GM19238 (cell line): ENCODE measurements at regions not wholly inside any gene's neighbourhood (a gene's known extent, or its start where the extent isn't known, plus 50 kb on each side); places are given as distances from the start of the nearest gene placed in this dataset.
"Not testable (repeated sequence)": the region's sequence is repeated elsewhere in the genome, so short reads cannot be mapped to it uniquely, and the experiment has no call there.

Experiments
- DNase-seq: peaks from one replicate; pipeline ENCODE4 v3.0.0; 2011; ENCODE audit warnings: low spot score; ENCODE audit not compliant: insufficient read length

DNA sequence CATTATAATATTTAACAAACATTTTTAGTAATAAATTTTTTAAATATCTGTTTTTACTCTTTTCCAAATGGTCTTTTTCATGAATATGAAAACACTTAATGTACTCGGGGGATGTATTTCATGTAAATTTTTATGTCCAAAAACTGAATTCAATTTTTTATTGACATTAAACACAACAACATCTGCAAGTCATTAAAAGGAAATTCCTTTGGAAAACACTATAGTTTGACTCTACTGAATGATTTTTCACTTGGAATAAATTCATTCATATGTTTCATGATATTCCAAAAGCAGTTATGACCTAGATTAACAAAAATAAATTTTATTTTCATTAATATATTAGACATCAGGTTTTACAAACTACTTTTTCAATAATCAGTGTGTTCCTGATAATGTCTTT lies 239.8 kb upstream of the AGTR1 start:
- no peak for DNase-seq

DNA sequence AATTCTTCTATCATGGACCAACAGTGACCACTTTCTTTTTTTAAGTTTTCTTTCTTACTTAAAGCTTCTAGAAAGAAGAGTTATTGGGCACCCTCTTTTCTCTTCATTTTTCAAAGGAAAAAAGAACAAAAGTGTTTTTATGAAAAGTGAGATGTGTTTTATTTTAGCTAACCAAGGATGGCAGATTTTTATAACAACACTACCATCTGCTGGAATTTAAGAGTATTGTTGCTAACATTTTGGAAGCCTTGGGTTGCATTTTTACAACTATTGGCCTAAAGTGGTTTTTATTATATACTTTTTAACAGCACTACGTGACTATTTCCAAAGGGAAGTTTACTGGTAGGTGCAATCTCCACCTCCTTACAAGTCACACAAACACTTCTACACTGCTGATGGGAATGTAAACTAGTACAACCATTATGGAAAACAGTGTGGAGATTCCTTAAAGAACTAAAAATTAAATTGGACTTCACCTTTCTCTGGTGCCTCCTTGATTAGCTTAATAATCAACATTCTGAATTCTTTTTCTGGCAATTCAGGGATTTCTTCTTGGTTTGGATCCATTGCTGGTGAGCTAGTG lies 237.7 kb upstream of the AGTR1 start:
- DNase-seq, result no peak

DNA sequence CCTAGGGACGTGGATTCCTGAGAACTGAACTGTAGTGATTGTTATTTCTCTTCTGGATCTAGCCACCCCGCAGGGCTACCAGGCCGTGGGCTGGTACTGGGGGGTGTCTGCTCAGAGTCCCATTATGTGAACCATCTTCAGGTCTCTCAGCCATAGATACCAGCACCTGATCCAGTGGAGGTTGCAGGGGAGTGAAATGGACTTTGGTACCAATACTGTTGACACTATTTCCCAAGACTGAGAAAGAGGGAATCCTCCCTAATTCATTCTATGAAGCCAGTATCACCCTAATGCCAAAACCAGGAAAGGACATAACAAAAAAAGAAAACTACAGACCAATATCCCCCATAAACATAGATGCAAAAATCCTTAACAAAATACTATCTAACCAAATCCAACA lies 237.0 kb upstream of the AGTR1 start:
- no peak for DNase-seq

DNA sequence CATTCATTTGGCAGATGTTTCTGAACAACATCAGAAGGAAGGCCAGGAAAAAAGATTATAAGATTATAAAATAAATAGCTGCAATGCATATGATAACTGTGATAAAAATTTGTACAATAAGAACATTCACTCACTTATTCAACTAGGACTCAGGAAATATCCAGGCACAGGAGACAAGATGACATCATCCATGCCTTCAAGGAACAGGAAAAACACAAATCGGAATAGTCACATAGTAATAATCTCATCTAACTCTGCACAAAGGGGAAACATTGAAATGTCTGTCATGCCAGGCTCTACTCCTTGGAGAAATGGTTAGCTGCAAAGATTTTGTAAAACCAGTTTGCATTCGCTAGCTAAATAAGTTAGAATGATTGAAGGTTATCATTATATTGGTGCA lies 233.5 kb upstream of the AGTR1 start:
- no peak for DNase-seq

DNA sequence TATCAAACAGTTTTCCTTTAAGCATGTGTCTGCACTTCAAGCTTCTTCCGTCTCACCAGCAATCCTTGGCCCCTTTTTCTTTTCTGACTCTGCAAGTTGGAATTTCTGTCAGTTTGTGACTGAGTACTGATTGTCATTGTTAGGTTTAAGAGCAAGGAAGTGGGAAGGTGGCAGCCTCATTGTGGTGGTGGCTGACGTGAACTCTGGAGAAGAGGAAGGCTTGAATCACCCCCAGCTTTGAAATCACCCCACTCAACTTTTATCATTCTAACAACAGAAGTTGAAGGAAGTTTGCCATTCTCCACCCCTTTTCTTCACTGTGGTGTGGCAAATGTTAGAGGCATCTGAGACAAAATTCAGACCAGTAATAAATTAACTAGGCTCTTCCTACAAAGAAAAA lies 231.6 kb upstream of the AGTR1 start:
- DNase-seq, result no peak

DNA sequence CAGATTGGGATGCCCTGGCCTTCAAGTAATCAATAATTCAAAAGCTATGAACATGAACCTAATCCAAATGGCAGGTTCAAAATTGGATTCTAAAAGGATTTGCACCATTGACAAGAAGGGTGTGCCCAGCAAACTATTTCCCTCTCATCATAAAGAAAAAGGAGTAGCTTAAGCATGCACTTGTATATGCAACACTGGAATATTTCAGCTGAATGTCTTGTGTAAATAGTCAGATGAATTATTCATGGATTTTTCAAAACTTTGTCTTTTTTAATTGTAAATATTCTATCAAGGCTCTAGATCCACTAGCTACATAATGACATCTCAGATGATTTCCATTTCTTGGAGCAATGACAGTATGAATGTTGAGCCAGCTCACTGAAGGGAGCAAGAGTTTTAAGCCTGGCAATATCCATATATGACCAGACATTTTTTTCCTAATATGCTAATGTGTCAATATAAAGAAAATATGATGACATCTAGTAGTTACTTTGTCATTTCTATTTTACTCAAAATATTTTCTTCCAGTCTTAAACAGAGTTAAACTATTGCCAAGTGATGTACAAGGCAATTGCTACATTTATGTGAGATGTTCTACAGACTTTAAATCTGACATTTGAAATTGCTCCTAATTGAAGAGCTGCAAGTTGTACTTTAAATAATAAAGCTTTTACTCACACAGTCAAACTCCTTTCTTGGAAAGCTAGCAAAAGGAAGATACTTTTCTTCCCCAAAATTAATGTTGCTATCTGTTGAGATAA lies 230.5 kb upstream of the AGTR1 start:
- DNase-seq, result no peak

DNA sequence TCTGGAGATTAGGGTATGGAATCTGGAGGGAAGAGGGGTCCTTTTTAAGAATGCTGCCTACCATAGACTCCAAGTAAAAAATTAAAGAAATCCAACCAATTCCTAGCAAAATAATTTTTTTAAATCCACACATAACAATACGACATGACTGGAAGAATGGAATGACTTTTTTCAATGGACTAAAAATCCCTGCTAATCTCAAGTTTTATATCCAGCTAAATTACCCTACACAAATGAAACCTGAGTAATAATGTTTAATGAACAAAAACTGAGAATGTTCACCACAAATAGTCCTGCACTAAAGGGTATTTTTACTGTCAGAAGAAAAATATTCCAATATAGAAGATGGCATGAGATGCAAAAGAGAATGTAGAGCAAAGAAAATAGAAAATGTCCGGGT lies 220.3 kb upstream of the AGTR1 start:
- DNase-seq, result no peak

DNA sequence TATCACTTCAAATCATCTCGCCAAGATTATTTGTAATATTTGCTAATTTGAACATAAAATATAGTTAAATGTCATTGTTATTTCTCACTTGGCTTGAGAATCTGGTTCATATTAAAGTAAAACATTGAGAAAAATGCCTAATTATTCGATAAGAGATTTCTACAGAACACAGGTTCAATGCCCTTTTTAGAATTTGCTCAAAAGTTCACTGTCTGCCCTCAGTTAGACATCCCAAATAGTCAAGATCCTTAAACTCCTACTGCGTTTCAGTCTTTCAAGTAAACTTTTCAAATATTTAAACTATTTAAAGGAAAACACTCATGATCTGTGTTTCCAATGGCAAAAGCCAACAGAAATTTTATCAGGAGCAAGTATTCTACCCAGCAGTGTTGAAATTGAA lies 204.1 kb upstream of the AGTR1 start:
- DNase-seq, result no peak

DNA sequence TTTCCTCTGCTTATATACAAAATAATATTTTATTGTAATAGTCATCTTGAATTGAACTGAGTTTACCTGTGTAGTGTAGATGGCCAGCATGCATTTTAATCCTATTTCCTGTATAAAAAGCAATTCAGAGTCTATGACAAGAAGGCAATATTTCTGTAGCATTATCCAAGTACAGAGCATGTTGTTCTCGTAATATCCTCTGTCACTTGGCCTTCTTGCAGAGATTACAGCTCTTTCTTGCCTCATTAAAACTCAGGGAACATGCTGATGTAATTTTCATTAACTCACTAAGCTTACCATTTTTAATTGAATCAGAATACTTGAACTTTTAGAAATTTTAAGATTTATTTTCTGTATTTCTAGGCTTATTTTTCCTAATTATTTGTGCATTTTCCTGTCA lies 203.3 kb upstream of the AGTR1 start:
- DNase-seq, result no peak

DNA sequence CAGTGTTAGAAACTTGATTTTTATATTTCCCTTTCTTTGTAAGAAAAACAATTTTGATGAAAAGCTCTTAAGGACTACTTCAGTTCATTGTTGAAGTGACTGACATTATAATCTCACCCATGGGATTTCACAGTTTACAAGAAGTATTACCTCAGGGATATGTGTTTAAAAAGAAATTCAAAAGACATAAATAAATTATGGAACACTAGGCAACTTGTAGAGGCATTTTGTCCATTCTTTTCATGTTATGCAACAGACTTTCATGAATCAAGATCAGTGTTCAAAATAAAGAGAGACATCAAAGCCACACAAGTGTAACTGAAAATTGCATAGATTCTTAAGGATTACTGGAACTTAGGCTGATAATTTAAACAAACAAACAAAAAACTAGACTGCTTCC lies 196.8 kb upstream of the AGTR1 start:
- no peak for DNase-seq

DNA sequence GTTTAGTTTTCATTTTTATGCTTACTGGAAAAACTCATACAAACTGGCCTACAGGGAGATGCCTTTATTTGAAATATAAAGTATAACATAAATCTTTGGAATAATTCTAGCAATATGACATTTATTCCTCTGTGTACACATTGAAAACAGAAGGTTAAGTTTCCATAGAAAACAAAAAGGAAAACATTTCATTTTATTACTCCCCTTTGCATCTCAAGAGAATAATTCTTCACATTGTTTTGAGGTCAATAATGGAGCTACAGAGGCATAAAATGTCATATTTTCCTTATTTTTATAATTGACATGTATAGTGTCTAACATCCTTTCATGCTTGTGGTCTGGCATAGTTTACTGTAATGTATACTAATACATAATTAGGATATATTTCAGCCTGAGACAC lies 187.6 kb upstream of the AGTR1 start:
- DNase-seq, result no peak

DNA sequence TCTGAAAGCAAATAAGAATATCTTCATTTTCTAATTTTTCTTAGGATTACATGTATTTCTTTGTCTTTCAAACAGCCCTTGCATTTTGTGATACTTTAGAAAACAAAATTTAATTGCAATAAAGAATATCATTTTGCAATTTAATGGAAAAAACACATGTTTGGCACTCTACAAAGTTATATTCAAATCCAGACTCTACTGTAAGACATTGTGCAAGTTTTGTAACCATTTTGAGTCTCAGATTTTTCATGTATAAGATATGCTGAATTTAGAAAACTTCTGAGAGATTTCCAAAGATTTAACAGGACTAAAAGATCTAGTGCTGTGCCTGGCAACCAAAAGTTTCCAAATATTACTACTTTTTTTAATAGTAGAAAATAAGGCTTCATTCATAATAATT lies 187.1 kb upstream of the AGTR1 start:
- DNase-seq, result no peak

DNA sequence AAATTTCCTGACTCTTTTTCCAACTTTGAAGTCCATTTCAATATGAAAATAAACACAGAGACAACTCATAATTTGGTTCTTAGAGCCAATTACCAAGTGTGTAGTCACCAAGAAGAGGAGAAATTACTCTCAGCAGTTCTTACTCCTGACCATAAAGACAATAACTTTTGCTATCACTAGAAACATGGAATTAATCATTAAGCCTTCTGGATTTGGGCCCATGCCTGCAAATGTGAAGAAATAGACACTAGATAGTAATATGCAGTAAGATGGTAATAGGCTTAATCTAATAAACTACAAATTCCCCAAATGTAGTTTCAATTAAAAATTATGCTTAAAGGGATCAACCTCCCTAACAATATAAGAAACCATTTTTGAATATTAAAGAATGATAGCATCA lies 185.1 kb upstream of the AGTR1 start:
- no peak for DNase-seq

DNA sequence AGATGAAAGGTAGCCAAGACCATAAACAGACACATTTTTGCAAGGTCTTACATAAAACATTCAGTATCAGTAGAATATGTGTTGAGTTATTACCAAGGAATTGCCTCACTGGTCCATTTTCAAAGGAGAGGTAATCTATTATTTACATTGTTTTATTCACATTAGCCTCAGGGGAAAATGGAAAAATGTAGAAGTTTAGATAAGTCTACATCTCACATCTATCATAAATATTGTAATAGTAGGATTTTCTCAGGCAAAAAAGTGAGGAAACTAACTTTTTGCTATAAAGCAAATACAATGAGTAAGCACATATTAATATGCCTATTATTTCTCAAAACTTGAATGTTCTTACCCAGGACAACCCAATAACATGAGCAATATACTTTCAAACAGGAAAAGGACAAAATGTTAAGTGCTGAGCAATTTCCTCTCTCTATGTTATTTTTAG lies 184.6 kb upstream of the AGTR1 start:
- no peak for DNase-seq

DNA sequence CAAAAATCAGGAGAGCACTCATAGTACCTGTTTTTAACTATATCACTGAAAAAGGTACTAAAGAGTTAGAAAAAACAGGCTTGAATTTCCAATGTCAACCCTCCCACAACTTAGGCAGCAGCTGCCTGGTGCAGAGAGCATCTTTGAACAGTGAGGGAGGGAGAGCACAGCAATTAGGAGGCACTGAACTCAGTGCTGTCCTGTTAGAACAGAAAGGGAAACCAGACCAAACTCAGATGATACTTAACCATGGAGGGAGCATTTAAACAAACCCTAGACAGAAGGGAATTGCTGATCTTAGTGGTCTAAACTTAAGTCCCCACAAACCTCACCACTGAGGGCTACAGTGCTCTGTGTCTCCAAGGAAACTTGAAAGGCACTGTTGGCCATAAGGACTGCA lies 179.2 kb upstream of the AGTR1 start:
- no peak for DNase-seq

DNA sequence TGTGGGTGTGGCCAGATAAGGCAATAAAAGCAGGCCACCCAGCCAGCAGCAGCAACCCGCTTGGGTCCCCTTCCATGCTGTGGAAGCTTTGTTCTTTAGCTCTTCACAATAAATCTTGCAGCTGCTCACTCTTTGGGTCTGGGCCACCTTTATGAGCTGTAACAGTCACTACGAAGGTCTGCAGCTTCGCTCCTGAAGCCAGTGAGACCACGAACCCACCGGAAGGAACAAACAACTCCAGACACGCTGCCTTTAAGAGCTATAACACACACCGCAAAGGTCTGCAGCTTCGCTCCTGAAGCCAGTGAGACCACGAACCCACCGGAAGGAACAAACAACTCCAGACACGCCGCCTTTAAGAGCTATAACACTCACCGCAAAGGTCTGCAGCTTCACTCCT lies 172.1 kb upstream of the AGTR1 start:
- DNase-seq, result not testable (repeated sequence)

DNA sequence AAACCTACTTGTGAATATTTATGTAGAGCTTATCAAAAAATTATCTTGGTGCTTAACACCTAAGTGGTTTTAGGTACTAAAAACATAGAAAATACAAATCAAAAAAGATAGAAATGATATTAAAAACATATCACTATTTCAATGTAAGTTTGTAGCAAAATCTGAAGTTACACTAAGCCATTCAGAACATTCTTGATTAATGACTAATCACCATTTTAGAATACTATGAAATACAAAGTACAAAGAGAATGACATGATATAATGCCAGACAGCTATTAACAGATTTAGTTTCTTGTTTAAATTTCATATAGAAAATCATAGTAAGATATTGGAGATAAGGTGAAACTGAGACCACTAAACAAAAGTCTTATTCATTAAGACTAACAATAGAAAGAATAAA lies 169.7 kb upstream of the AGTR1 start:
- no peak for DNase-seq

DNA sequence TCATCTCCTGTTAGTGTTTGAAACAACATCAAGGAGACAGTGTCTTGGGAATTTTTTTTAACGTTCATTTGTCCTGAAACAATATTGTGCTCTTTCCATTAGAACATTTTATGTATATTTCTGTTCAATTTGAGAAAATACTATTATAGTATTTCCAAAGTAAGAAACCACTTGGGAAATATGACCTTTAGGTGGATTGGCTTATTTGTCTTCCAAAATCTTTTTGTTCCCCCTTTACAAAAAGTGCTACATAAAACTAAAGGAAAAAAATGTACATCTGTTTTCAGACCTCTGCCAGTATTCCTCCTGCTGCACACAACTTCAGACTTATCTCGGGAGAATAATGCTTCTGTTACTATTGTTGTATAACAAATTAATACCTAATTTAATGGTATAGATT lies 165.9 kb upstream of the AGTR1 start:
- no peak for DNase-seq

DNA sequence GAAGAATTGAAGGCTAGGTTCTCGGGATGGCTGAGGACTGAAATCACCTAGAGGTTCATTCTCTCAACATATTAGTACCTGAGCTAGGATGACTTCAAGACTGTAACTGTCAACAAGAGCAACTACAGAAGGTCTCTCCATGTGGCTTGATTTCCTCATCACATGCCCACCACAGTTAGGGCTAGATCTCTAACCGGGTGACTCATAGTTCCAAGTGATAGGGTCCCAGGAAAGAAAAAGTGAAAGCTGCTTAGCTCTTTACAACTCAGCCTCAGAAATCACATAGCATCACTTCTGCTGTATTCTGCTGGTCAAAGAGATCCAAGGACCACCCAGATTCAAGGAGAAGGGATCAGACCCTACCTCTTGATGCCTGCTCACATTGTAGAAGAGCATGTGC lies 165.4 kb upstream of the AGTR1 start:
- no peak for DNase-seq

DNA sequence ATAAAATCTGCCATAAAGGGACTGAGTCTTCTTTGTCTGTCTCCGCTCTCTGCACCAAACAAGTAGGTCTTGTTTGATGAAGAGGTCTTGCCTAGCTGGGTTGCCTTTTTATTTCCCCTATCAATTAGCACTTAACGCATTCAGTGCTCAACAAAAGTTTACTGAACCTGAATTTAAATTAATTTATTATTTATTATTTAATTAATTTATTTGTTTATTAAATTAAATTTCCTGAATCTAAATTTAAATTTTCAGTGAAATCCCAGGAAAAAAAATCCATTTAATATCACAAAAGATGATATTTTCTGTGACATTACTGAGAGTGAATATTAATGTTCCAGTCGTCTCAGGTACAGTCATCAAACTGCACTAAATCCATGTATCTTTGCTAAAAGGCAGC lies 164.9 kb upstream of the AGTR1 start:
- DNase-seq, result no peak

DNA sequence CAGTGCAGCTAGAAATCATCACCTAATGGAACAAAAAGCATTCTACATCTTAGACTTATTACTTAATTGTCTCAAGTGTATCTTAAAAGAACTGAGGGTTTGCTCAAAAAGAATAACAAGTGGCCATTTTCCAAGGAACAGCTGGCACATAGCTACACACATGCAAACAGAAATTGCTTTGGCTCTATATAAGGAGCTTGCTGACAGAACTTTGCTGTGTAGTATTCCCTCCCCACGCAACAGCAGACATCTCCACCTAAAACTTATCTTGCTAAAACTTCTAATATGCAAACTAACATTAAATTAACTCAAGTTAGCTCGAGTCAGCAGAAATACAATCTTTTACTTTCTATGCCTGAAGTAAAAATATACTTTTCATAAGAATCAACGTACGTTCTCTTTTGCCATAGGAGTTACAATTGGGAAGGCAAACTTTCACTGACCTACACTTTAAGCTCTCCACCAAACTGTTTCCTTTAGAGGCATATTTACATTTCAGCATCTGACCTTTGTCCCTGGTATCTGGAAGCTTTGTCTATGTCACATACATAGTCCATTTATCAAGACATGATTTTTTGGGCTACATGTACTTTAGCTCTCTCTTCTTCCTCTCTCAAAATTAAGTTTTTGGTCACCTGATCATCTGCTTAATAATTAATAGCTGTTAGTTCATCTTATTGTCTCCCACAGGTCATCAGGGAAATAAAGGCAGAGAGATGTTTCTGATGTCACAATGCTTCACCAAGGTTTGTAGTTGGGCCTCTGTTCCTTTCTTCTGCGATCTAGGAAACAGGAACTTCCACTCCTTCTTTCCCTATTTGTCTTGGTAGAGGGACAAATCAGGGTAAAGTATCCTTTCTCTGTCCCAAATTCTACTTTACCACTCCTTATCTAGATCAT lies 163.4 kb upstream of the AGTR1 start:
- DNase-seq, result no peak

DNA sequence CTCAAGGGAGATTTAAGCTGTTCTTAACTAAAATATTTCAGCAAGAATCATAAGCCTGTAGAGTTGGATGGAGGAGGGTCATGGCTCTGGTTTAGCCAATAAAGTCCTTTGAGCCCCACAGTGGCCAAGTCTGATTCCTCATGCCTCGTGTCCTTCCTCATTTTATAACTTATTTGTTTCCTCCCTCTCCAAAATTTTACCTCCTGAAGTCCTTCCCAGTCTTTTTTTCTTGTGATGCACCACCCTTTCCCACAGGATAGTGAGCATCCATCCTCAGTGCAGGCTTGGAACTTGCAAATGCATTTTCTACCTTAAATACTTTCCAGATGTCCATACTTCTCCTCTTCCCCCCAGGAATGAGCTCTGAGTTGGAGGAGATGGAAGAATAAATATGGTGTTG lies 162.7 kb upstream of the AGTR1 start:
- no peak for DNase-seq
